SU-DHL-6 (cell line): ENCODE measurements at regions not wholly inside any gene's neighbourhood (a gene's known extent, or its start where the extent isn't known, plus 50 kb on each side); places are given as distances from the start of the nearest gene placed in this dataset.

Experiments
- H2AFZ ChIP-seq: fragments of 200-600 bp; sonication (generic); 2 replicates; pipeline ENCODE4 v1.6.1; 2014; ENCODE audit warnings: low read depth, mild to moderate bottlenecking, moderate library complexity, mixed read lengths, antibody characterized with exemption, low read length; ENCODE audit not compliant: severe bottlenecking
- H3F3A ChIP-seq: fragments of 200-600 bp; shearing (Covaris generic); 2 replicates; pipeline ENCODE4 v1.6.0; 2016; ENCODE audit warnings: antibody characterized with exemption, mild to moderate bottlenecking; ENCODE audit not compliant: insufficient read depth
- H3K27ac ChIP-seq: fragments of 200-600 bp; sonication (generic); 2 replicates; pipeline ENCODE4 v1.5.1; 2016; ENCODE audit warnings: low read depth, mild to moderate bottlenecking, low read length, moderate library complexity, mixed read lengths
- H3K27me3 ChIP-seq: fragments of 200-600 bp; sonication (generic), shearing (Covaris generic); 2 replicates; pipeline ENCODE4 v1.6.0; 2014; ENCODE audit warnings: mild to moderate bottlenecking, low read length
- H3K36me3 ChIP-seq: fragments of 200-600 bp; sonication (generic); 2 replicates; pipeline ENCODE4 v1.6.1; 2014; ENCODE audit warnings: mild to moderate bottlenecking, low read length, mixed read lengths
- H3K4me2 ChIP-seq: fragments of 300-600, 200-600 bp; shearing (Covaris generic), sonication (generic); 2 replicates; pipeline ENCODE4 v1.6.0; 2014; ENCODE audit warnings: low read length, low read depth, mild to moderate bottlenecking; ENCODE audit not compliant: poor library complexity, severe bottlenecking
- H3K4me3 ChIP-seq: fragments of 200-600 bp; sonication (generic); 2 replicates; pipeline ENCODE4 v1.5.1; 2014; ENCODE audit warnings: antibody characterized with exemption, low read length, mild to moderate bottlenecking, mixed read lengths; ENCODE audit not compliant: insufficient read depth, poor library complexity, severe bottlenecking
- H3K79me2 ChIP-seq: fragments of 200-600 bp; sonication (generic); 2 replicates; pipeline ENCODE4 v1.6.1; 2014; ENCODE audit warnings: mild to moderate bottlenecking, low read length, moderate library complexity; ENCODE audit not compliant: insufficient read depth
- H3K9ac ChIP-seq: fragments of 200-600 bp; sonication (generic); 2 replicates; pipeline ENCODE4 v1.7.0; 2014; ENCODE audit warnings: mild to moderate bottlenecking, low read length
- H3K9me2 ChIP-seq: fragments of 200-600 bp; sonication (generic); replicated peaks from 2 replicates; pipeline ENCODE4 v1.6.1; 2014; ENCODE audit warnings: low read length; ENCODE audit not compliant: insufficient read depth
- H3K9me3 ChIP-seq: fragments of 200-600 bp; sonication (generic); 2 replicates; pipeline ENCODE4 v1.6.1; 2014; ENCODE audit warnings: low read length, mixed read lengths; ENCODE audit not compliant: insufficient read depth
- H4K20me1 ChIP-seq: fragments of 200-600 bp; sonication (generic); 2 replicates; pipeline ENCODE4 v1.6.1; 2014; ENCODE audit warnings: low read depth, mild to moderate bottlenecking, antibody characterized with exemption, low read length, moderate library complexity, mixed read lengths
- EZH2phosphoT487 ChIP-seq: fragments of 200-600 bp; sonication (generic), shearing (Covaris generic); conservative IDR thresholded peaks from 2 replicates; pipeline ENCODE4 v1.6.1; 2018; ENCODE audit warnings: mild to moderate bottlenecking, antibody characterized with exemption, low read length, moderate library complexity, mixed read lengths
- TF ChIP-seq, protein P1 (sequence below): fragments of 200-600 bp; sonication (generic); IDR thresholded peaks from one replicate; pipeline ENCODE4 v1.5.1; 2017; ENCODE audit warnings: antibody characterized with exemption, mild to moderate bottlenecking, low read length, moderate library complexity; ENCODE audit not compliant: insufficient read depth, poor library complexity, severe bottlenecking

DNA sequence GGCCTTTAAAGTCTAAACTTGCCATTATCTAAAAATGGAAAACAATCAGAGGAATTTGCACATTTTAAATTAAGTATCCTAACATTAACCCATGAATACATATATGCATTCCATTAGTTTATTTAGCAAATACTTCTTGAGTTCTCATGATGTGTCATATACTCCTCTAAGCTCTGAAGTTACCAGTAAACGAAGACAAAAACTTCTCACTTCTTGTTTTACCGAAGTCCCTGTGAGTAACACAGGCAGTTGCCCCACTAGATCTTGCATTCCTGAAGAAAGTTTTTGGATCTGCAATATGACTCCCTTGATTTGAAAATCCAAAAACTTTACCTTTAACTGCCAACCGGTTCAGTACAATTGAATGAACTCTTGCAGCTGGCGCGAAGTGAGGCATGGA lies 439.0 kb upstream of the MPDZ start:
- H3K9me3 ChIP-seq = no peaks in the 10 kb centered on the region
- H3K4me2 ChIP-seq = no peak overlapping the region
- no peak overlapping the region for H3K9ac ChIP-seq
- H3K36me3 ChIP-seq = no peaks in the 10 kb centered on the region
- H3K27ac ChIP-seq = no peak overlapping the region
- H4K20me1 ChIP-seq = no peaks in the 10 kb centered on the region
- no peak for TF ChIP-seq EZH2phosphoT487
- TF ChIP-seq, protein P1, sequence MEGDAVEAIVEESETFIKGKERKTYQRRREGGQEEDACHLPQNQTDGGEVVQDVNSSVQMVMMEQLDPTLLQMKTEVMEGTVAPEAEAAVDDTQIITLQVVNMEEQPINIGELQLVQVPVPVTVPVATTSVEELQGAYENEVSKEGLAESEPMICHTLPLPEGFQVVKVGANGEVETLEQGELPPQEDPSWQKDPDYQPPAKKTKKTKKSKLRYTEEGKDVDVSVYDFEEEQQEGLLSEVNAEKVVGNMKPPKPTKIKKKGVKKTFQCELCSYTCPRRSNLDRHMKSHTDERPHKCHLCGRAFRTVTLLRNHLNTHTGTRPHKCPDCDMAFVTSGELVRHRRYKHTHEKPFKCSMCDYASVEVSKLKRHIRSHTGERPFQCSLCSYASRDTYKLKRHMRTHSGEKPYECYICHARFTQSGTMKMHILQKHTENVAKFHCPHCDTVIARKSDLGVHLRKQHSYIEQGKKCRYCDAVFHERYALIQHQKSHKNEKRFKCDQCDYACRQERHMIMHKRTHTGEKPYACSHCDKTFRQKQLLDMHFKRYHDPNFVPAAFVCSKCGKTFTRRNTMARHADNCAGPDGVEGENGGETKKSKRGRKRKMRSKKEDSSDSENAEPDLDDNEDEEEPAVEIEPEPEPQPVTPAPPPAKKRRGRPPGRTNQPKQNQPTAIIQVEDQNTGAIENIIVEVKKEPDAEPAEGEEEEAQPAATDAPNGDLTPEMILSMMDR = no peak
- no peaks in the 10 kb centered on the region for H3K27me3 ChIP-seq
- H3K9me2 ChIP-seq = no peaks in the 10 kb centered on the region; the same call in 1 of the 2 replicates
- no peak overlapping the region for H2AFZ ChIP-seq
- H3K79me2 ChIP-seq = no peaks in the 10 kb centered on the region
- H3F3A ChIP-seq = no peaks in the 10 kb centered on the region
- no peak overlapping the region for H3K4me3 ChIP-seq

DNA sequence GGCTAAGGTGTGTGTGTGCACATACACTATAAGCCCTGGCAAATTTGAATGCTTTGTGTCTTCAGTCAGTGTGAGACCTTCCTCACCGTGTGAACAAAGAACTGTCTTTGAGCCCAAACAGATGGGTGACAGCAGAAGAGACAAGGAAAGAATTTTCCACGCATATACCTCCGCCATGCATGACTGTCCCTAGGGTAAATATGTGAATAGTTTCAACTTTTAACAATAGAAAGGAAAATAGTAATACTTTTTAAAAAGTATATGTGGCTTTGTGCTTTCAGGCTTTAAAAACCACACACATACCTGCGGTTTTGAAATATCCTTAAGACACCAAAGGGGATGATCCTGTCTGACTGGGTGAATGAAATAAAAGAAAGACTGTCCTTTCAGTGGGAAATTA lies 438.6 kb upstream of the MPDZ start:
- no peaks in the 10 kb centered on the region for H3F3A ChIP-seq
- H3K4me2 ChIP-seq = no peak overlapping the region
- no peaks in the 10 kb centered on the region for H4K20me1 ChIP-seq
- H3K36me3 ChIP-seq = no peaks in the 10 kb centered on the region
- no peak overlapping the region for H3K9ac ChIP-seq
- no peaks in the 10 kb centered on the region for H3K27me3 ChIP-seq
- no peak overlapping the region for H3K27ac ChIP-seq
- TF ChIP-seq, protein P1 = no peak
- no peak for TF ChIP-seq EZH2phosphoT487
- no peak overlapping the region for H3K4me3 ChIP-seq
- H3K9me2 ChIP-seq = no peaks in the 10 kb centered on the region; the same call in 1 of the 2 replicates
- no peaks in the 10 kb centered on the region for H3K9me3 ChIP-seq
- H2AFZ ChIP-seq = no peak overlapping the region
- H3K79me2 ChIP-seq = no peaks in the 10 kb centered on the region

DNA sequence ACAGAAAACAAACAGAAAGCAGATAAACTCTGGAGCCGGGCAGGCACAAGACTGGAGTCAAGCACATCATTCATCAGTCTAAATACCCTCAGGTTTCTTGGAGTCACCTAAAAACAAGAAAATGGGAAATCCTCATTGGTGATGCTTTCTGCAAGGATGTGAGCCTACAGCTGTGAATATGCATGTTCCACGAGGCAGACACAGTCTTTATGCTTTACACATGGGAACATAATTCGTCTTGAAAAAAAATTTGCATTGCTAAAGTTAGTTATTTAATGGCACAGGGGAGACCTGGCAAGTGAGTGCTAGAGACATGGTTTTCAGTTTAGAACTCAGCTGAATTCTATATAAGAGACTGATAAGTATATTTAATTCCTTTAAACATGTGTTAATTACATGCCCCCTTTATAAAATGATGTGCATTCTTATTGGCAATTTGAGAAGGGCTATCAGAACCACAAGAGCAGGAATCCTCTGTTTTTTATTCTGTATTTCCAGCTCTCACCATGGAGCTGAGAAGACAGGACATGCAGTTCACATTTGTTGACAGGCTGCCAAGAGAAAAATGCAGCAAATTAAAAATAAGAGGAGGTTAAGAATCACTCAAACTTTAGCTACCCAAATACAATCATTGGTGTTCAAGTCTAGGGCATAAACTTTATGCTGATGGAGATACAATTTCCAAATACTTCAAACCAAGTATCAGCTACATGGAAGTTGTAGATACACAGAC lies 438.0 kb upstream of the MPDZ start:
- H2AFZ ChIP-seq = no peak overlapping the region
- no peak overlapping the region for H3K27ac ChIP-seq
- TF ChIP-seq, protein P1 = no peak
- no peak for TF ChIP-seq EZH2phosphoT487
- H3K4me2 ChIP-seq = no peak overlapping the region
- no peak overlapping the region for H3K4me3 ChIP-seq
- H3K9me3 ChIP-seq = no peaks in the 10 kb centered on the region
- H3K27me3 ChIP-seq = no peaks in the 10 kb centered on the region
- H4K20me1 ChIP-seq = no peaks in the 10 kb centered on the region
- H3F3A ChIP-seq = no peaks in the 10 kb centered on the region
- no peak overlapping the region for H3K9ac ChIP-seq
- H3K79me2 ChIP-seq = no peaks in the 10 kb centered on the region
- H3K36me3 ChIP-seq = no peaks in the 10 kb centered on the region
- H3K9me2 ChIP-seq = no peaks in the 10 kb centered on the region; the same call in 1 of the 2 replicates
